ENCODE measurements at regions not wholly inside any gene's neighbourhood (a gene's known extent, or its start where the extent isn't known, plus 50 kb on each side); places are given as distances from the start of the nearest gene placed in this dataset.

GRCh38 chr6:63418741-63419140 lies 99.0 kb upstream of the LGSN start:
- TF ChIP-seq CTCF (IDR thresholded peaks at IDR 0.05; ENCODE audit: low read depth, low read length), result no peak
- H3K4me3 ChIP-seq, result no peak overlapping the region
- no peak for DNase-seq (ENCODE audit: low read depth in 1 of 2, low spot score in 1 of 2)
- no peaks in the 10 kb centered on the region for H3K9me3 ChIP-seq (ENCODE audit: low read depth)
- no peaks in the 10 kb centered on the region for H3K4me1 ChIP-seq (ENCODE audit: low read depth)
- H3K27ac ChIP-seq, result no peak overlapping the region
- no peaks in the 10 kb centered on the region for H3K27me3 ChIP-seq
- H3K36me3 ChIP-seq, result no peaks in the 10 kb centered on the region

- DNase-seq (ENCODE audit: low read depth in 1 of 2, low spot score in 1 of 2), result no peak
- Histone ChIP-seq H3K27me3 (no peaks in the 10 kb centered on the region), H3K4me3 (no peak overlapping the region), H3K4me1 (ENCODE audit: low read depth) (no peaks in the 10 kb centered on the region), H3K36me3 (no peaks in the 10 kb centered on the region), H3K9me3 (ENCODE audit: low read depth) (no peaks in the 10 kb centered on the region), H3K27ac (no peak overlapping the region)
- TF ChIP-seq CTCF (IDR thresholded peaks at IDR 0.05; ENCODE audit: low read depth, low read length), result no peak
Measured at GRCh38 chr6:63424636-63425035, 104.9 kb upstream of the LGSN start.

GRCh38 chr6:63425493-63425892 lies 105.7 kb upstream of the LGSN start:
- H3K27me3 ChIP-seq, result no peaks in the 10 kb centered on the region
- H3K9me3 ChIP-seq (ENCODE audit: low read depth), result no peaks in the 10 kb centered on the region
- no peak for TF ChIP-seq CTCF (IDR thresholded peaks at IDR 0.05; ENCODE audit: low read depth, low read length)
- no peaks in the 10 kb centered on the region for H3K4me1 ChIP-seq (ENCODE audit: low read depth)
- H3K27ac ChIP-seq, result no peak overlapping the region
- H3K36me3 ChIP-seq, result no peaks in the 10 kb centered on the region
- no peak for DNase-seq (ENCODE audit: low read depth in 1 of 2, low spot score in 1 of 2)
- H3K4me3 ChIP-seq, result no peak overlapping the region

GRCh38 chr6:63426844-63427243 lies 107.1 kb upstream of the LGSN start:
- Histone ChIP-seq H3K27ac (no peak overlapping the region), H3K4me3 (no peak overlapping the region), H3K4me1 (ENCODE audit: low read depth) (no peaks in the 10 kb centered on the region), H3K9me3 (ENCODE audit: low read depth) (no peaks in the 10 kb centered on the region), H3K27me3 (no peaks in the 10 kb centered on the region), H3K36me3 (no peaks in the 10 kb centered on the region)
- DNase-seq (ENCODE audit: low read depth in 1 of 2, low spot score in 1 of 2), result no peak
- no peak for TF ChIP-seq CTCF (IDR thresholded peaks at IDR 0.05; ENCODE audit: low read depth, low read length)

GRCh38 chr6:63427951-63428350 lies 108.2 kb upstream of the LGSN start:
- Histone ChIP-seq H3K9me3 (ENCODE audit: low read depth) (no peaks in the 10 kb centered on the region), H3K4me1 (ENCODE audit: low read depth) (no peaks in the 10 kb centered on the region), H3K36me3 (no peaks in the 10 kb centered on the region), H3K4me3 (no peak overlapping the region), H3K27ac (no peak overlapping the region), H3K27me3 (no peaks in the 10 kb centered on the region)
- DNase-seq (ENCODE audit: low read depth in 1 of 2, low spot score in 1 of 2), result no peak
- TF ChIP-seq CTCF (IDR thresholded peaks at IDR 0.05; ENCODE audit: low read depth, low read length), result no peak

GRCh38 chr6:63430985-63431519 lies 111.3 kb upstream of the LGSN start:
- H3K4me3 ChIP-seq, result no peak overlapping the region
- H3K27ac ChIP-seq, result no peak overlapping the region
- no peaks in the 10 kb centered on the region for H3K9me3 ChIP-seq (ENCODE audit: low read depth)
- H3K4me1 ChIP-seq (ENCODE audit: low read depth), result no peaks in the 10 kb centered on the region
- DNase-seq (ENCODE audit: low read depth in 1 of 2, low spot score in 1 of 2), result no peak
- TF ChIP-seq CTCF (IDR thresholded peaks at IDR 0.05; ENCODE audit: low read depth, low read length), result no peak
- no peaks in the 10 kb centered on the region for H3K36me3 ChIP-seq
- no peaks in the 10 kb centered on the region for H3K27me3 ChIP-seq
